B cell (primary cell): ENCODE measurements at regions not wholly inside any gene's neighbourhood (a gene's known extent, or its start where the extent isn't known, plus 50 kb on each side); places are given as distances from the start of the nearest gene placed in this dataset.

Source experiments
- ATAC-seq: fragments of 200-7000 bp; cut with Tn5 transposase; one replicate; pipeline ENCODE4 v1.10.0; 2021; ENCODE audit warnings: low read depth, mild to moderate bottlenecking, moderate number of reproducible peaks, moderate library complexity
- CTCF ChIA-PET: fragments of 350-600 bp; sonication (Branson Sonifier 250); formaldehyde crosslinking; loops from one replicate; lab custom pipeline; 2021; ENCODE audit warnings: antibody characterized with exemption, inconsistent platforms; lab: Charles Lee
- POLR2A ChIA-PET: fragments of 350-600 bp; sonication (Branson Sonifier 250); formaldehyde crosslinking; loops from one replicate; lab custom pipeline; 2021; ENCODE audit warnings: antibody characterized with exemption; lab: Charles Lee
- DNase-seq: peaks from one replicate; pipeline ENCODE4 v3.0.0; 2013
- H2AFZ ChIP-seq: 2 replicates; pipeline ENCODE4 v1.6.1; 2012; ENCODE audit warnings: mild to moderate bottlenecking, low read depth, low read length; ENCODE audit not compliant: insufficient read depth, poor library complexity, severe bottlenecking
- H3K27ac ChIP-seq, 2 donors: 1 replicate in 1 of 2; 2 replicates in 1 of 2; pipeline ENCODE4 v1.5.1; 2012 to 2013; ENCODE audit warnings: low read length in 2 of 2, mild to moderate bottlenecking in 2 of 2, moderate library complexity in 1 of 2
- H3K27me3 ChIP-seq, 4 experiments: fragments of 200-600 bp in 1 of 4; sonication (generic) in 1 of 4; replicated peaks in 1 of 4; 1 replicate in 2 of 4; 2 replicates in 2 of 4; pipeline versions ENCODE4 v1.6.1 to v1.7.0; 2013 to 2016; ENCODE audit warnings: low read length in 3 of 4, mild to moderate bottlenecking in 2 of 4, mixed read lengths in 1 of 4, moderate library complexity in 1 of 4; ENCODE audit not compliant: insufficient read depth in 4 of 4, control insufficient read depth in 3 of 4; ENCODE audit errors: control extremely low read depth in 1 of 4
- H3K36me3 ChIP-seq, 2 experiments: replicated peaks in 1 of 2; 1 replicate in 1 of 2; 2 replicates in 1 of 2; pipeline versions ENCODE4 v1.6.1 to v1.7.1; 2013; ENCODE audit warnings: low read length in 1 of 2; ENCODE audit not compliant: insufficient read depth in 2 of 2, control insufficient read depth in 1 of 2; ENCODE audit errors: control extremely low read depth in 1 of 2, extremely low read depth in 1 of 2
- H3K4me1 ChIP-seq, 2 donors: fragments of 200-600 bp in 1 of 2; sonication (generic) in 1 of 2; 1 replicate in 1 of 2; 2 replicates in 1 of 2; pipeline versions ENCODE4 v1.5.1 to v1.6.1; 2013 to 2017; ENCODE audit warnings: low read length in 2 of 2; ENCODE audit not compliant: control insufficient read depth in 2 of 2, insufficient read depth in 2 of 2
- H3K4me2 ChIP-seq: replicated peaks from 2 replicates; pipeline ENCODE3; 2012; ENCODE audit warnings: mild to moderate bottlenecking, low read depth, low read length; ENCODE audit not compliant: poor library complexity, severe bottlenecking
- H3K4me3 ChIP-seq, 5 experiments: fragments of 200-600 bp in 1 of 5; sonication (generic) in 1 of 5; 1 replicate in 3 of 5; 2 replicates in 2 of 5; pipeline versions ENCODE4 v1.5.1 to v1.7.0; 2011 to 2016; ENCODE audit warnings: low read length in 4 of 5, mild to moderate bottlenecking in 4 of 5, low read depth in 2 of 5, control low read depth in 1 of 5, moderate library complexity in 1 of 5; ENCODE audit not compliant: insufficient read depth in 1 of 5; ENCODE audit errors: control extremely low read depth in 1 of 5, extremely low read depth in 1 of 5
- H3K79me2 ChIP-seq: fragments of 200-600 bp; sonication (generic); one replicate; pipeline ENCODE4 v1.6.0; 2016; ENCODE audit warnings: low read length; ENCODE audit not compliant: control insufficient read depth, insufficient read depth
- H3K9ac ChIP-seq: fragments of 200-600 bp; sonication (generic); 2 replicates; pipeline ENCODE4 v1.6.1; 2017; ENCODE audit warnings: mild to moderate bottlenecking, low read length, moderate library complexity
- H3K9me3 ChIP-seq, 3 donors: one replicate each; pipeline versions ENCODE4 v1.6.1 to v1.7.1; 2013; ENCODE audit warnings: low read length in 2 of 3; ENCODE audit not compliant: control insufficient read depth in 2 of 3, insufficient read depth in 1 of 3; ENCODE audit errors: control extremely low read depth in 1 of 3
- H4K20me1 ChIP-seq: 2 replicates; pipeline ENCODE4 v1.6.0; 2012; ENCODE audit warnings: mild to moderate bottlenecking, low read length; ENCODE audit not compliant: insufficient read depth, control insufficient read depth, poor library complexity, severe bottlenecking
- H3K27ac Mint-ChIP-seq: one replicate; pipeline ENCODE4 v1.8.0; 2021; ENCODE audit warnings: mixed read lengths
- H3K27me3 Mint-ChIP-seq: one replicate; pipeline ENCODE4 v1.8.0; 2021; ENCODE audit warnings: mixed read lengths
- H3K4me1 Mint-ChIP-seq: one replicate; pipeline ENCODE4 v1.8.0; 2021; ENCODE audit warnings: mixed read lengths
- H3K4me3 Mint-ChIP-seq: one replicate; pipeline ENCODE4 v1.8.0; 2021; ENCODE audit warnings: mixed read lengths
- H3K9me3 Mint-ChIP-seq: one replicate; pipeline ENCODE4 v1.8.0; 2022; ENCODE audit warnings: mixed read lengths; ENCODE audit not compliant: insufficient read depth
- EZH2 ChIP-seq: IDR thresholded peaks from 2 replicates; pipeline ENCODE4 v1.6.1; 2012; ENCODE audit warnings: borderline replicate concordance, low read depth, mild to moderate bottlenecking, moderate library complexity, low read length; ENCODE audit not compliant: insufficient read depth, poor library complexity, severe bottlenecking
- WGBS: methylation state at CpG from one replicate; pipeline ENCODE4 v1.1.5; 2013; ENCODE audit warnings: missing lambda C conversion rate; ENCODE audit not compliant: insufficient coverage; 5-methylcytosine and 5-hydroxymethylcytosine counted together
- intact Hi-C: fragments of 100-400 bp; cut with micrococcal nuclease; formaldehyde crosslinking; loops from one replicate; pipeline ENCODE4 v1.10.0; 2022
- TF ChIP-seq, protein P1 (sequence below): fragments of 200-600 bp; IDR thresholded peaks from one replicate; pipeline ENCODE4 v1.8.0; 2022; ENCODE audit warnings: antibody characterized with exemption, mild to moderate bottlenecking

DNA sequence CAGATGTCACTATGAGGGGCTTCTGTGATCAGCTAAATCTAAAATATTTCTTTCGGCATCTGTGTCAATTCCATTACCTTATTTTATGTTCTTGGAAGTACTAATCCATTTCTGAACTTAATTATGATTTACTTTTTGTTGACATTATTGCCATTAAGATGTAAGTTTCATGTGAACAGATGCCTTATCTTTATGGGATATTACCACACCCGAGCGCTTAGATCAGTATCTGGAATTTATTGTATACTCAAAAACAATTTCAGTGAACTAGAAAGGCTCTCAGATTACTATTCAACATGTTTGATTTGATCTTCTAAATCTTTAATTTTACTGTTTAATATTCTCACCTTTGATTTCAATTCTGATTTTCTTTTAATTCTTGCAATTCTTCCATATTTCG, 567.7 kb upstream of the TLE4 start:
- Mint-ChIP-seq H3K27me3 (no peaks in the 10 kb centered on the region), H3K27ac (no peak overlapping the region), H3K4me3 (no peak overlapping the region), H3K9me3 (no peaks in the 10 kb centered on the region), H3K4me1 (peaks cover 15% of the 10 kb centered on the region)
- no peak overlapping the region for H3K4me3 ChIP-seq
- intact Hi-C loops: no loop called here
- H3K4me1 ChIP-seq: peaks cover 0 to 7% of the 10 kb centered on the region in 2 donors
- no peak overlapping the region for H2AFZ ChIP-seq
- DNase-seq: no peak
- ChIA-PET CTCF (no interaction called here), POLR2A (no interaction called here)
- WGBS: no CpG with 5 or more reads among the region's 4 CpGs
- H4K20me1 ChIP-seq: no peaks in the 10 kb centered on the region
- no peaks in the 10 kb centered on the region for H3K9me3 ChIP-seq
- no peaks in the 10 kb centered on the region for H3K27me3 ChIP-seq
- H3K79me2 ChIP-seq: no peaks in the 10 kb centered on the region
- H3K9ac ChIP-seq: no peak overlapping the region
- ATAC-seq: no peak
- no peak overlapping the region for H3K27ac ChIP-seq
- H3K4me2 ChIP-seq: no peak overlapping the region
- TF ChIP-seq, protein P1, sequence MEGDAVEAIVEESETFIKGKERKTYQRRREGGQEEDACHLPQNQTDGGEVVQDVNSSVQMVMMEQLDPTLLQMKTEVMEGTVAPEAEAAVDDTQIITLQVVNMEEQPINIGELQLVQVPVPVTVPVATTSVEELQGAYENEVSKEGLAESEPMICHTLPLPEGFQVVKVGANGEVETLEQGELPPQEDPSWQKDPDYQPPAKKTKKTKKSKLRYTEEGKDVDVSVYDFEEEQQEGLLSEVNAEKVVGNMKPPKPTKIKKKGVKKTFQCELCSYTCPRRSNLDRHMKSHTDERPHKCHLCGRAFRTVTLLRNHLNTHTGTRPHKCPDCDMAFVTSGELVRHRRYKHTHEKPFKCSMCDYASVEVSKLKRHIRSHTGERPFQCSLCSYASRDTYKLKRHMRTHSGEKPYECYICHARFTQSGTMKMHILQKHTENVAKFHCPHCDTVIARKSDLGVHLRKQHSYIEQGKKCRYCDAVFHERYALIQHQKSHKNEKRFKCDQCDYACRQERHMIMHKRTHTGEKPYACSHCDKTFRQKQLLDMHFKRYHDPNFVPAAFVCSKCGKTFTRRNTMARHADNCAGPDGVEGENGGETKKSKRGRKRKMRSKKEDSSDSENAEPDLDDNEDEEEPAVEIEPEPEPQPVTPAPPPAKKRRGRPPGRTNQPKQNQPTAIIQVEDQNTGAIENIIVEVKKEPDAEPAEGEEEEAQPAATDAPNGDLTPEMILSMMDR: no peak
- no peak for TF ChIP-seq EZH2
- no peaks in the 10 kb centered on the region for H3K36me3 ChIP-seq

DNA sequence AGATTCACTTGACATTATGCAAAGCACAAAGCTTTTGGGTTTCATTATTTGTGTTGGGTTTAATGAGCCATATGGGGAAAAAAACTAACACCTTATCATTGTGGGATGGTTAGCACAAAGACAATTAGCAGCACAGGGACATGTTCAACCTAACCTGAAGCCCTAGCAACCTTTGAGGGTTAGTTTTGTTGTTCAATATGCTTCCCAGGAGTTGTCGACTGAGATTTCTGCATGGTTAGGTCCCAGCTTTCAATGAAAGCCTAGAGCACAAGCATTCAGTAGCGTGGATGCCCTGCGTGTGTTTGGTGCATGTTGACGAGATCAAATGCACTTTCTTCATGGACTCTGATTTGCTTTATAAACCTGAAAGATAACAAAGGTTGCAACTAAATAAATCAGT, 565.2 kb upstream of the TLE4 start:
- POLR2A ChIA-PET: no interaction called here
- no peaks in the 10 kb centered on the region for H3K27me3 ChIP-seq
- no peak for TF ChIP-seq EZH2
- TF ChIP-seq, protein P1: no peak
- H3K36me3 ChIP-seq: no peaks in the 10 kb centered on the region
- no peaks in the 10 kb centered on the region for H3K79me2 ChIP-seq
- CTCF ChIA-PET: no interaction called here
- 85% methylated on average over 4 of the region's 4 CpGs for WGBS
- no peak overlapping the region for H3K9ac ChIP-seq
- DNase-seq (no peak), ATAC-seq (no peak)
- H3K27ac Mint-ChIP-seq: no peak overlapping the region
- H3K4me3 ChIP-seq: no peak overlapping the region
- no peak overlapping the region for H2AFZ ChIP-seq
- intact Hi-C loops: no loop called here
- H3K27me3 Mint-ChIP-seq: no peaks in the 10 kb centered on the region
- peaks cover 16% of the 10 kb centered on the region for H3K4me1 Mint-ChIP-seq
- no peaks in the 10 kb centered on the region for H3K9me3 ChIP-seq
- no peak overlapping the region for H3K4me3 Mint-ChIP-seq
- no peaks in the 10 kb centered on the region for H3K9me3 Mint-ChIP-seq
- H3K27ac ChIP-seq: no peak overlapping the region
- peaks cover 0 to 7% of the 10 kb centered on the region in 2 donors for H3K4me1 ChIP-seq
- H3K4me2 ChIP-seq: no peak overlapping the region
- H4K20me1 ChIP-seq: no peaks in the 10 kb centered on the region
